ENCODE measurements at regions not wholly inside any gene's neighbourhood (a gene's known extent, or its start where the extent isn't known, plus 50 kb on each side); places are given as distances from the start of the nearest gene placed in this dataset.

DNA sequence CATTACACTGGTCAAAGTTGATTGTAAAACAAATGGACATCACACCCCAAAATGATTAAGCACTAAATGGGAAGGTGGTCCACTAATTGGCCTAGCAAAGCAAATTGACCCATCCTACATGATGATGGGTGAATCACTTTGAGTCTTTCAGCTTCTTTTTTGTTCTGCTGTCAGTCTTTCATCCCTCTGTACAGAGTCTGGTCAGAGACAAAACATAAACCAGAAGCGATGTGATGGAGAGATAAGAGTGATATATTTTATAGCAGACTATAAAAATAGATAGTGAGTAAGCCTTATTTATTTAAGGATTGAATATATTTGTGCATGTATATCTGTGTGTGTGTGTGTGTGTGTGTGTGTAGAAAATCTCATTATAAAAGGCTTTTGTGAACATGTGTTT, 618.4 kb upstream of the SOX9 start:
- H2AK9ac ChIP-seq (replicated peaks; ENCODE audit: low read depth, low read length, poor library complexity): no peak overlapping the region
- H4K5ac ChIP-seq (ENCODE audit: low read depth, low read length): no peak overlapping the region
- H2BK120ac ChIP-seq (ENCODE audit: low read depth, low read length): no peak overlapping the region
- no peaks in the 10 kb centered on the region for H3K36me3 ChIP-seq (ENCODE audit: control insufficient read depth, insufficient read depth, low read length)
- ATAC-seq (ENCODE audit: low read depth) (no peak), DNase-seq (no peak)
- H3K27me3 ChIP-seq (ENCODE audit: control insufficient read depth, insufficient read depth, low read length): no peaks in the 10 kb centered on the region
- no peak overlapping the region for H2BK20ac ChIP-seq (ENCODE audit: low read depth, low read length)
- no peak overlapping the region for H3K9ac ChIP-seq (ENCODE audit: low read depth, low read length)
- H3K4me2 ChIP-seq (ENCODE audit: low read depth, low read length): no peak overlapping the region
- no peaks in the 10 kb centered on the region for H3K79me1 ChIP-seq (ENCODE audit: low read depth in 1 of 2, low read length in 2 of 2)
- no peak overlapping the region for H4K91ac ChIP-seq (ENCODE audit: insufficient read depth, low read depth, low read length)
- no peak overlapping the region for H3K18ac ChIP-seq (ENCODE audit: low read depth, low read length)
- CTCF ChIA-PET: no interaction called here
- intact Hi-C loops (cut with micrococcal nuclease): no loop called here
- no peaks in the 10 kb centered on the region for H4K20me1 ChIP-seq (ENCODE audit: insufficient read depth, low read length)
- in situ Hi-C loops (cut with MboI; ENCODE audit: low sequenced_read_pairs): no loop called here
- no peak overlapping the region for H2AK5ac ChIP-seq (ENCODE audit: low read depth, low read length)
- dilution Hi-C loops (cut with HindIII; ENCODE audit: low sequenced_read_pairs, unreplicated experiment): no loop called here
- H3K9me3 ChIP-seq (ENCODE audit: control insufficient read depth, insufficient read depth, low read length): no peaks in the 10 kb centered on the region
- no TSS peak for BruUV-seq (replicated peaks)
- H2BK5ac ChIP-seq (ENCODE audit: low read depth, low read length, poor library complexity, severe bottlenecking): no peak overlapping the region
- no peak overlapping the region for H3K14ac ChIP-seq (replicated peaks; ENCODE audit: low read depth, low read length)
- H3K4me3 ChIP-seq (ENCODE audit: insufficient read depth, low read depth, low read length): no peak overlapping the region
- no peak overlapping the region for H2AFZ ChIP-seq (replicated peaks; ENCODE audit: low read length, poor library complexity)
- H3K4me1 ChIP-seq (ENCODE audit: control insufficient read depth, insufficient read depth, low read length): peaks cover 3% of the 10 kb centered on the region; the same call in 1 of the 2 replicates
- POLR2A ChIA-PET (ENCODE audit: unreplicated experiment): no interaction called here
- 0 out of 3 replicates have a peak overlapping the region, but pooled peaks have one; percentile 77 for H2BK15ac ChIP-seq (ENCODE audit: low read depth, low read length)
- no peak overlapping the region for H3K27ac ChIP-seq (ENCODE audit: insufficient read depth, low read length)
- H4K8ac ChIP-seq (ENCODE audit: low read depth in 2 of 2, low read length in 2 of 2): no peak overlapping the region
- H3K23ac ChIP-seq (ENCODE audit: low read depth, low read length): no peak overlapping the region
- WGBS, 2 experiments (ENCODE audit: extremely low coverage in 2 of 2, insufficient read length in 1 of 2): no CpG with 5 or more reads among the region's 1 CpG
- TF ChIP-seq CEBPB (IDR thresholded peaks at IDR 0.05; ENCODE audit: low read depth, low read length) (no peak), MXI1 (IDR thresholded peaks at IDR 0.05; ENCODE audit: borderline replicate concordance, low read depth, low read length) (no peak), CHD1 (IDR thresholded peaks at IDR 0.05; ENCODE audit: low read depth, low read length) (no peak), NFE2L2 (IDR thresholded peaks at IDR 0.05; ENCODE audit: low read depth, low read length) (no peak), FOS (IDR thresholded peaks at IDR 0.05; ENCODE audit: low read depth, low read length) (no peak), RFX5 (IDR thresholded peaks at IDR 0.05; ENCODE audit: low read depth, low read length) (no peak), RAD21 (IDR thresholded peaks at IDR 0.05; ENCODE audit: low read length) (no peak), BHLHE40 (IDR thresholded peaks at IDR 0.05; ENCODE audit: low read depth, low read length) (no peak), POLR2A (IDR thresholded peaks at IDR 0.05; ENCODE audit: low read depth, low read length) (no peak), MAZ (IDR thresholded peaks at IDR 0.05; ENCODE audit: borderline replicate concordance, low read depth, low read length) (no peak)
- TF ChIP-seq, protein P1, sequence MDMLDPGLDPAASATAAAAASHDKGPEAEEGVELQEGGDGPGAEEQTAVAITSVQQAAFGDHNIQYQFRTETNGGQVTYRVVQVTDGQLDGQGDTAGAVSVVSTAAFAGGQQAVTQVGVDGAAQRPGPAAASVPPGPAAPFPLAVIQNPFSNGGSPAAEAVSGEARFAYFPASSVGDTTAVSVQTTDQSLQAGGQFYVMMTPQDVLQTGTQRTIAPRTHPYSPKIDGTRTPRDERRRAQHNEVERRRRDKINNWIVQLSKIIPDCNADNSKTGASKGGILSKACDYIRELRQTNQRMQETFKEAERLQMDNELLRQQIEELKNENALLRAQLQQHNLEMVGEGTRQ (IDR thresholded peaks at IDR 0.05; ENCODE audit: low read depth, low read length): no peak
- TF ChIP-seq, protein P2, sequence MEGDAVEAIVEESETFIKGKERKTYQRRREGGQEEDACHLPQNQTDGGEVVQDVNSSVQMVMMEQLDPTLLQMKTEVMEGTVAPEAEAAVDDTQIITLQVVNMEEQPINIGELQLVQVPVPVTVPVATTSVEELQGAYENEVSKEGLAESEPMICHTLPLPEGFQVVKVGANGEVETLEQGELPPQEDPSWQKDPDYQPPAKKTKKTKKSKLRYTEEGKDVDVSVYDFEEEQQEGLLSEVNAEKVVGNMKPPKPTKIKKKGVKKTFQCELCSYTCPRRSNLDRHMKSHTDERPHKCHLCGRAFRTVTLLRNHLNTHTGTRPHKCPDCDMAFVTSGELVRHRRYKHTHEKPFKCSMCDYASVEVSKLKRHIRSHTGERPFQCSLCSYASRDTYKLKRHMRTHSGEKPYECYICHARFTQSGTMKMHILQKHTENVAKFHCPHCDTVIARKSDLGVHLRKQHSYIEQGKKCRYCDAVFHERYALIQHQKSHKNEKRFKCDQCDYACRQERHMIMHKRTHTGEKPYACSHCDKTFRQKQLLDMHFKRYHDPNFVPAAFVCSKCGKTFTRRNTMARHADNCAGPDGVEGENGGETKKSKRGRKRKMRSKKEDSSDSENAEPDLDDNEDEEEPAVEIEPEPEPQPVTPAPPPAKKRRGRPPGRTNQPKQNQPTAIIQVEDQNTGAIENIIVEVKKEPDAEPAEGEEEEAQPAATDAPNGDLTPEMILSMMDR (conservative IDR thresholded peaks at IDR 0.05; ENCODE audit: low read depth, low read length): no peak
- TF ChIP-seq, protein P3, sequence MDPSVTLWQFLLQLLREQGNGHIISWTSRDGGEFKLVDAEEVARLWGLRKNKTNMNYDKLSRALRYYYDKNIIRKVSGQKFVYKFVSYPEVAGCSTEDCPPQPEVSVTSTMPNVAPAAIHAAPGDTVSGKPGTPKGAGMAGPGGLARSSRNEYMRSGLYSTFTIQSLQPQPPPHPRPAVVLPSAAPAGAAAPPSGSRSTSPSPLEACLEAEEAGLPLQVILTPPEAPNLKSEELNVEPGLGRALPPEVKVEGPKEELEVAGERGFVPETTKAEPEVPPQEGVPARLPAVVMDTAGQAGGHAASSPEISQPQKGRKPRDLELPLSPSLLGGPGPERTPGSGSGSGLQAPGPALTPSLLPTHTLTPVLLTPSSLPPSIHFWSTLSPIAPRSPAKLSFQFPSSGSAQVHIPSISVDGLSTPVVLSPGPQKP (IDR thresholded peaks at IDR 0.05; ENCODE audit: borderline replicate concordance, low read depth, low read length): no peak
- H3K9me1 ChIP-seq (ENCODE audit: insufficient read depth, low read length): 0 out of 2 replicates have a peak, but pooled peaks cover 3% of the 10 kb centered on the region
- H3K4ac ChIP-seq (ENCODE audit: low read depth, low read length): no peak overlapping the region
- no peak overlapping the region for H3K56ac ChIP-seq (ENCODE audit: extremely low read depth, insufficient read depth, low read length)

Measured in IMR-90 (cell line).